Stomach (tissue), 8 donors: ENCODE measurements at regions not wholly inside any gene's neighbourhood (a gene's known extent, or its start where the extent isn't known, plus 50 kb on each side); places are given as distances from the start of the nearest gene placed in this dataset.

Experiments
- DNase-seq, 2 donors: peaks; one replicate each; pipeline versions ENCODE4 v3.0.0 to v3.0.0-alpha.2; 2013 to 2019
- H3K27ac ChIP-seq, 5 donors: fragments of 200-600 bp in 4 of 5; sonication (generic) in 4 of 5; one replicate each; pipeline ENCODE4 v1.5.1; 2013 to 2019; ENCODE audit warnings: mild to moderate bottlenecking in 1 of 5, moderate library complexity in 1 of 5
- H3K27me3 ChIP-seq, 3 donors: fragments of 200-600 bp; sonication (generic); one replicate each; pipeline ENCODE4 v1.5.1; 2017 to 2019; ENCODE audit warnings: mixed run types in 1 of 3
- H3K36me3 ChIP-seq, 4 donors: fragments of 200-600 bp; sonication (generic); 1 replicate in 3 of 4; 2 replicates in 1 of 4; pipeline ENCODE4 v1.5.1; 2016 to 2019
- H3K4me1 ChIP-seq, 4 donors: fragments of 200-600 bp; sonication (generic); one replicate each; pipeline ENCODE4 v1.5.1; 2016 to 2019
- H3K4me3 ChIP-seq, 4 donors: fragments of 200-600 bp; sonication (generic) in 3 of 4; one replicate each; pipeline ENCODE4 v1.5.1; 2016 to 2019; ENCODE audit warnings: mild to moderate bottlenecking in 1 of 4
- H3K9me3 ChIP-seq, 4 donors: fragments of 200-600 bp; sonication (generic); one replicate each; pipeline ENCODE4 v1.5.1; 2016 to 2019
- CTCF ChIP-seq, 7 experiments: fragments of 450-650 bp in 4 of 7; fragments of 200-600 bp in 3 of 7; sonication (generic) in 3 of 7; IDR thresholded peaks; one replicate each; pipeline ENCODE4 v1.5.1; 2016 to 2019; ENCODE audit warnings: antibody characterized with exemption in 7 of 7, control low read depth in 2 of 7, mild to moderate bottlenecking in 1 of 7
- EP300 ChIP-seq: sonication (generic); formaldehyde crosslinking; IDR thresholded peaks from one replicate; pipeline ENCODE4 v1.6.1; 2017; ENCODE audit warnings: antibody characterized with exemption
- POLR2A ChIP-seq, 4 donors: fragments of 450-650 bp; IDR thresholded peaks; one replicate each; pipeline ENCODE4 v1.6.1; 2016; ENCODE audit warnings: antibody characterized with exemption in 4 of 4, control low read depth in 2 of 4, mild to moderate bottlenecking in 1 of 4, moderate library complexity in 1 of 4
- POLR2AphosphoS5 ChIP-seq, 3 donors: sonication (generic); formaldehyde crosslinking; IDR thresholded peaks; one replicate each; pipeline ENCODE4 v1.6.1; 2016; ENCODE audit warnings: antibody characterized with exemption in 3 of 3
- WGBS, 5 donors: extraction: QIAGEN DNeasy Blood & Tissue Kit in 3 of 5; methylation state at CpG; one replicate each; pipeline versions ENCODE4 v1.1.5 to v1.1.7; 2013 to 2018; 5-methylcytosine and 5-hydroxymethylcytosine counted together
- intact Hi-C: fragments of 100-400 bp; cut with DNase I; formaldehyde crosslinking; loops from one replicate; pipeline ENCODE4 v1.15.1; 2023; ENCODE audit warnings: low total_unique reads
- donor health status: healthy with polysubstance abuse.
- donor health status: Bipolar disorder and iron deficiency.
- donor health status: healthy.

DNA sequence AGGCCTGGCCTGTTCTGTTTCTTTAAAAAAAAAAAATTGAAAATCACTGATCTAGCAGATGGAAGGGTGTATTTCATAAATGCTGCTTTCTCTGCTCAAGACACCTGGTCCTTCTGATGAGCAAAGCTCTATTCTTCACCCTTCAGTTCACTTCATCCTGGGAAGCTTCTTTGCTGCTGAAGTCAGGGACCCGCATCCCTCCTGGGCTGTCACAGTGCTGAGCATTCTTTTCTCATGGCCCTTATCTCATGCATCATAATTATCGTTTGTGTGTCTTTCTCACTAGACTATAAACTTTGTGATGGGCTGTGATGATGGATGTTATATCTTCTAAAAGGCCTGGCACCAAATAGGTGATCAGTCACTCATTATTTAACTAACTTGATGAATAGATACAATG lies 461.0 kb downstream of the GADD45G start:
- intact Hi-C loops, result no loop called here
- Histone ChIP-seq H3K9me3 (no peaks in the 10 kb centered on the region), H3K4me1 (peaks cover 0 to 4% (median 0%) of the 10 kb centered on the region in 4 donors), H3K4me3 (no peak overlapping the region), H3K27ac (no peak overlapping the region), H3K27me3 (no peaks in the 10 kb centered on the region), H3K36me3 (no peaks in the 10 kb centered on the region)
- TF ChIP-seq POLR2A (IDR thresholded peaks at IDR 0.05) (no peak), POLR2AphosphoS5 (IDR thresholded peaks at IDR 0.05) (no peak), EP300 (no peak), CTCF (IDR thresholded peaks at IDR 0.05) (no peak)
- no peak for DNase-seq
- 87 to 98% (median 96%) methylated on average over 2 of the region's 2 CpGs for WGBS, 5 donors

- no peaks in the 10 kb centered on the region for H3K9me3 ChIP-seq
- H3K27ac ChIP-seq, result no peak overlapping the region
- WGBS, 5 donors, result 51 to 73% (median 60%) methylated on average over 2 of the region's 2 CpGs
- no peak for DNase-seq
- peaks cover 0 to 4% (median 0%) of the 10 kb centered on the region in 3 donors for H3K27me3 ChIP-seq
- H3K36me3 ChIP-seq, result no peaks in the 10 kb centered on the region
- intact Hi-C loops, result no loop called here
- H3K4me1 ChIP-seq, result no peaks in the 10 kb centered on the region
- no peak overlapping the region for H3K4me3 ChIP-seq
- TF ChIP-seq EP300 (no peak), POLR2AphosphoS5 (IDR thresholded peaks at IDR 0.05) (no peak), POLR2A (IDR thresholded peaks at IDR 0.05) (no peak)
These were observed 464.3 kb downstream of the GADD45G start for GRCh38 chr9:90069085-90069484.

DNA sequence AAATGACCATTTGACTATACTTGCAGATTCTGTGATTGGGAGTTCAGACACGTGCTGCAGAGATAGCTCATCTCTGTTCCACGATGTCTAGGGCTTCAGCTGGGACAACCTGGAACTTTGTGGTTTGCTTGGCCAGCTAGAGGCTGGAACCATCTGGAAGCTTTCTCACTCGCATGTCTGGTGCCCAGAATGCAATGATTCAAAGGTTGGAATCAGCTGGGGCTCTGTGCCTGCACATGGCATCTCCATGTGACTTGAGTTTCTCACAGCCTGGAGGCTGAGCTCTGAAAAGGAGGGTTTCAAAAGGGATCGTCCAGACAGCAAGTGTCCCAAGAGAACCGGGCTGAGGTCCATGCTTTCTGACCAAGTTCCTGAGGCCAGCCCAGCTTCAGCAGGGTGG lies 465.2 kb downstream of the GADD45G start:
- no peaks in the 10 kb centered on the region for H3K9me3 ChIP-seq
- DNase-seq, result no peak
- no peaks in the 10 kb centered on the region for H3K36me3 ChIP-seq
- H3K27me3 ChIP-seq, result peaks cover 0 to 4% (median 0%) of the 10 kb centered on the region in 3 donors
- no peak overlapping the region for H3K27ac ChIP-seq
- no peaks in the 10 kb centered on the region for H3K4me1 ChIP-seq
- intact Hi-C loops, result no loop called here
- 69 to 87% (median 85%) methylated on average over 5 of the region's 5 CpGs for WGBS, 5 donors
- no peak overlapping the region for H3K4me3 ChIP-seq
- no peak for TF ChIP-seq CTCF (IDR thresholded peaks at IDR 0.05)
- no peak for TF ChIP-seq POLR2A (IDR thresholded peaks at IDR 0.05)
- no peak for TF ChIP-seq POLR2AphosphoS5 (IDR thresholded peaks at IDR 0.05)
- TF ChIP-seq EP300, result no peak

DNA sequence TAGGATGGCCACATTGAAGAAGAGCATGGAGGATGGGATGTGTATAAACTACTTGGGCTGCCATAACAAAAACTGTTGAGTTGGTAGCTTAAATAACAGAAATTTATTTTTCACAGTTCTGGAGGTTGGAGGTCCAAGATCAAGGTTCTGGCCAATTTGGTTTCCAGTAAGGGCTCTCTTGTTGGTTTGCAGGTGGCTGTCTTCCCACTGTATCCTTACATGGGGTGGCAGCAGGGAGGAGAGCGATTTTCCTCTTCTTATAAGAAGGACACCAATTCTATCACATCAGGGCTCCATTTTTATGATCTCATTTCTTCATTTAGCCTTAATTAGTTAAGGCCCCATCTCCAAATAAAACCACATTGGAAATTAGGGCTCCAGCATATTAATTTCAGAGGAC lies 465.7 kb downstream of the GADD45G start:
- H3K4me3 ChIP-seq, result no peak overlapping the region
- no peaks in the 10 kb centered on the region for H3K9me3 ChIP-seq
- DNase-seq, result no peak
- no peak overlapping the region for H3K27ac ChIP-seq
- TF ChIP-seq CTCF (IDR thresholded peaks at IDR 0.05), result no peak
- no peak for TF ChIP-seq POLR2AphosphoS5 (IDR thresholded peaks at IDR 0.05)
- TF ChIP-seq EP300, result no peak
- no peak for TF ChIP-seq POLR2A (IDR thresholded peaks at IDR 0.05)
- intact Hi-C loops, result no loop called here
- no peaks in the 10 kb centered on the region for H3K4me1 ChIP-seq
- no peaks in the 10 kb centered on the region for H3K36me3 ChIP-seq
- peaks cover 0 to 4% (median 0%) of the 10 kb centered on the region in 3 donors for H3K27me3 ChIP-seq
- WGBS, 5 donors, result 82 to 96% (median 92%) methylated on average over 1 of the region's 1 CpG

- Histone ChIP-seq H3K27me3 (peaks cover 0 to 4% (median 0%) of the 10 kb centered on the region in 3 donors), H3K9me3 (no peaks in the 10 kb centered on the region), H3K27ac (no peak overlapping the region), H3K36me3 (no peaks in the 10 kb centered on the region), H3K4me3 (no peak overlapping the region), H3K4me1 (no peaks in the 10 kb centered on the region)
- TF ChIP-seq CTCF (IDR thresholded peaks at IDR 0.05) (no peak), POLR2A (IDR thresholded peaks at IDR 0.05) (no peak), POLR2AphosphoS5 (IDR thresholded peaks at IDR 0.05) (no peak), EP300 (no peak)
- WGBS, 5 donors, result 80 to 92% (median 88%) methylated on average over 7 of the region's 7 CpGs
- intact Hi-C loops, result no loop called here
- DNase-seq, result no peak
These were observed 466.3 kb downstream of the GADD45G start for GRCh38 chr9:90070931-90071660.
